GM12878 (cell line): ENCODE measurements at regions not wholly inside any gene's neighbourhood (a gene's known extent, or its start where the extent isn't known, plus 50 kb on each side); places are given as distances from the start of the nearest gene placed in this dataset.

Experiments used
- CBX5 ChIP-seq: sonication (generic); IDR thresholded peaks from 2 replicates; pipeline ENCODE4 v1.6.1; 2016; ENCODE audit warnings: low read depth, moderate library complexity, mild to moderate bottlenecking, inconsistent platforms
- CHD2 ChIP-seq: IDR thresholded peaks from 2 replicates; pipeline ENCODE4 v1.6.1; 2011; ENCODE audit warnings: low read depth, low read length, improper control_type of control experiment, borderline replicate concordance
- EP300 ChIP-seq, 2 experiments: fragments of 150-350 bp in 1 of 2; IDR thresholded peaks; 2 replicates each; pipeline ENCODE4 v1.6.1; 2011 to 2012; ENCODE audit warnings: low read depth in 2 of 2, low read length in 2 of 2, borderline replicate concordance in 1 of 2, improper control_type of control experiment in 1 of 2, inconsistent platforms in 1 of 2; ENCODE audit not compliant: control insufficient read depth in 1 of 2
- EZH2 ChIP-seq: IDR thresholded peaks from 2 replicates; pipeline ENCODE4 v1.6.1; 2012; ENCODE audit warnings: low read depth, mild to moderate bottlenecking, control low read depth, inconsistent platforms, low read length, borderline replicate concordance; ENCODE audit not compliant: control insufficient read depth
- POLR2A ChIP-seq: IDR thresholded peaks from 2 replicates; pipeline ENCODE4 v1.6.1; 2011; ENCODE audit warnings: low read depth, mild to moderate bottlenecking, low read length
- POLR2AphosphoS5 ChIP-seq: IDR thresholded peaks from 2 replicates; pipeline ENCODE4 v1.6.1; 2011; ENCODE audit warnings: mild to moderate bottlenecking, low read length, inconsistent platforms
- RAD51 ChIP-seq: fragments of 450-650 bp; IDR thresholded peaks from 2 replicates; pipeline ENCODE4 v1.6.1; 2016; ENCODE audit warnings: moderate library complexity, mild to moderate bottlenecking, inconsistent platforms
- ZZZ3 ChIP-seq: IDR thresholded peaks from 2 replicates; pipeline ENCODE4 v1.6.1; 2011; ENCODE audit warnings: low read depth; ENCODE audit not compliant: control insufficient read depth, insufficient read length
- TF ChIP-seq, protein P1 (sequence below): fragments of 450-650 bp; formaldehyde crosslinking; IDR thresholded peaks from 2 replicates; pipeline ENCODE4 v1.4.0; 2020; ENCODE audit warnings: mild to moderate bottlenecking, moderate library complexity
- TF ChIP-seq, protein P2 (sequence below): IDR thresholded peaks from 2 replicates; pipeline ENCODE4 v1.6.1; 2011; ENCODE audit warnings: borderline replicate concordance, low read depth, mild to moderate bottlenecking, moderate library complexity, low read length; ENCODE audit not compliant: insufficient read depth, poor library complexity, severe bottlenecking
- TF ChIP-seq, protein P3 (sequence below), 3 experiments: IDR thresholded peaks in 2 of 3; conservative IDR thresholded peaks in 1 of 3; 2 replicates each; pipeline ENCODE4 v1.5.1; 2011; ENCODE audit warnings: low read depth in 3 of 3, low read length in 3 of 3, mild to moderate bottlenecking in 3 of 3, control low read depth in 2 of 3, moderate library complexity in 2 of 3, inconsistent platforms in 1 of 3, mixed read lengths in 1 of 3; ENCODE audit not compliant: control insufficient read depth in 2 of 3, insufficient read depth in 1 of 3; ENCODE audit errors: extremely low read depth in 1 of 3
- TF ChIP-seq, protein P4 (sequence below): fragments of 450-650 bp; IDR thresholded peaks from 2 replicates; pipeline ENCODE4 v1.6.1; 2017; ENCODE audit warnings: mild to moderate bottlenecking
- TF ChIP-seq, protein P5 (sequence below): fragments of 450-650 bp; IDR thresholded peaks from 2 replicates; pipeline ENCODE4 v1.6.1; 2016; ENCODE audit warnings: mild to moderate bottlenecking

DNA sequence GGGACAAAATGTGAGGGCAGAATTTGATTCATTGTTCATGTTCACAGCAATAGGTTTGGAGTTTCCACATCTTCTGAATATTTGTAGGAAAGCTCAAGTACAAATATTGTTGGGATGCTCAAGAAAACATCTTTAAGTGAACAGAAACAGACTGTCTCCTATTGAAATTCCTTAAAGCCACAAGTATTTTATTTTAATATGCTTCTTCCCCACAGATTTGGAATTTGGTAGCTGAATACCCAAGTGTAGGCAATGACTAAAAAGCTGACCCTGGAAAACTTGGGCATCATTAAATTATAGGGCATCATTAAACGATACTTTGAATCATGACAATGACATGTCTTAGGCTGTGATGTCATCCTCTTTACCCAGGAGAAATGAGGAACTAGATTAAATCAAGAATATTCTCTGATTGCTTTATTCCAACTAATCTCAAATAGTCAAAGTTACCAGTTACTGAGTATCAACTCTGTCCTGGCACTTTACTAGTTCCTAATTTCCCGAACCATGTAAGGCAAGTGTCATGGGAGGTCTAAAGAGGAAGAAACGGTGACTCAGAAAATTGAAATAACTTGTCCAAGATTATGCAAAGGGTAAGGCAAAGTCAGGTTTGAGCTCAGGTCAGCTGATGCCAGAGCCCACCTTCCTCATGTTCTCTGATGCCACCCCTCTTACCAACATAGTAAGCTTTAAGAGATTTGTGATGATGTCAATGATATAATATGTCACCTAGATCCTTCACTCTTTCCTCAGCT, 223.1 kb upstream of the LEF1 start:
- TF ChIP-seq RAD51 (no peak), EP300 (IDR thresholded peaks at IDR 0.05; ENCODE audit: borderline replicate concordance in 1 of 2, control insufficient read depth in 1 of 2, low read depth in 2 of 2, low read length in 2 of 2) (no peak), POLR2A (no peak), CBX5 (no peak), POLR2AphosphoS5 (no peak), ZZZ3 (no peak), EZH2 (no peak), CHD2 (no peak)
- TF ChIP-seq, protein P1, sequence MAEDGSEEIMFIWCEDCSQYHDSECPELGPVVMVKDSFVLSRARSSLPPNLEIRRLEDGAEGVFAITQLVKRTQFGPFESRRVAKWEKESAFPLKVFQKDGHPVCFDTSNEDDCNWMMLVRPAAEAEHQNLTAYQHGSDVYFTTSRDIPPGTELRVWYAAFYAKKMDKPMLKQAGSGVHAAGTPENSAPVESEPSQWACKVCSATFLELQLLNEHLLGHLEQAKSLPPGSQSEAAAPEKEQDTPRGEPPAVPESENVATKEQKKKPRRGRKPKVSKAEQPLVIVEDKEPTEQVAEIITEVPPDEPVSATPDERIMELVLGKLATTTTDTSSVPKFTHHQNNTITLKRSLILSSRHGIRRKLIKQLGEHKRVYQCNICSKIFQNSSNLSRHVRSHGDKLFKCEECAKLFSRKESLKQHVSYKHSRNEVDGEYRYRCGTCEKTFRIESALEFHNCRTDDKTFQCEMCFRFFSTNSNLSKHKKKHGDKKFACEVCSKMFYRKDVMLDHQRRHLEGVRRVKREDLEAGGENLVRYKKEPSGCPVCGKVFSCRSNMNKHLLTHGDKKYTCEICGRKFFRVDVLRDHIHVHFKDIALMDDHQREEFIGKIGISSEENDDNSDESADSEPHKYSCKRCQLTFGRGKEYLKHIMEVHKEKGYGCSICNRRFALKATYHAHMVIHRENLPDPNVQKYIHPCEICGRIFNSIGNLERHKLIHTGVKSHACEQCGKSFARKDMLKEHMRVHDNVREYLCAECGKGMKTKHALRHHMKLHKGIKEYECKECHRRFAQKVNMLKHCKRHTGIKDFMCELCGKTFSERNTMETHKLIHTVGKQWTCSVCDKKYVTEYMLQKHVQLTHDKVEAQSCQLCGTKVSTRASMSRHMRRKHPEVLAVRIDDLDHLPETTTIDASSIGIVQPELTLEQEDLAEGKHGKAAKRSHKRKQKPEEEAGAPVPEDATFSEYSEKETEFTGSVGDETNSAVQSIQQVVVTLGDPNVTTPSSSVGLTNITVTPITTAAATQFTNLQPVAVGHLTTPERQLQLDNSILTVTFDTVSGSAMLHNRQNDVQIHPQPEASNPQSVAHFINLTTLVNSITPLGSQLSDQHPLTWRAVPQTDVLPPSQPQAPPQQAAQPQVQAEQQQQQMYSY: no peak
- TF ChIP-seq, protein P2, sequence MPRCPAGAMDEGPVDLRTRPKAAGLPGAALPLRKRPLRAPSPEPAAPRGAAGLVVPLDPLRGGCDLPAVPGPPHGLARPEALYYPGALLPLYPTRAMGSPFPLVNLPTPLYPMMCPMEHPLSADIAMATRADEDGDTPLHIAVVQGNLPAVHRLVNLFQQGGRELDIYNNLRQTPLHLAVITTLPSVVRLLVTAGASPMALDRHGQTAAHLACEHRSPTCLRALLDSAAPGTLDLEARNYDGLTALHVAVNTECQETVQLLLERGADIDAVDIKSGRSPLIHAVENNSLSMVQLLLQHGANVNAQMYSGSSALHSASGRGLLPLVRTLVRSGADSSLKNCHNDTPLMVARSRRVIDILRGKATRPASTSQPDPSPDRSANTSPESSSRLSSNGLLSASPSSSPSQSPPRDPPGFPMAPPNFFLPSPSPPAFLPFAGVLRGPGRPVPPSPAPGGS: no peak
- TF ChIP-seq, protein P3, sequence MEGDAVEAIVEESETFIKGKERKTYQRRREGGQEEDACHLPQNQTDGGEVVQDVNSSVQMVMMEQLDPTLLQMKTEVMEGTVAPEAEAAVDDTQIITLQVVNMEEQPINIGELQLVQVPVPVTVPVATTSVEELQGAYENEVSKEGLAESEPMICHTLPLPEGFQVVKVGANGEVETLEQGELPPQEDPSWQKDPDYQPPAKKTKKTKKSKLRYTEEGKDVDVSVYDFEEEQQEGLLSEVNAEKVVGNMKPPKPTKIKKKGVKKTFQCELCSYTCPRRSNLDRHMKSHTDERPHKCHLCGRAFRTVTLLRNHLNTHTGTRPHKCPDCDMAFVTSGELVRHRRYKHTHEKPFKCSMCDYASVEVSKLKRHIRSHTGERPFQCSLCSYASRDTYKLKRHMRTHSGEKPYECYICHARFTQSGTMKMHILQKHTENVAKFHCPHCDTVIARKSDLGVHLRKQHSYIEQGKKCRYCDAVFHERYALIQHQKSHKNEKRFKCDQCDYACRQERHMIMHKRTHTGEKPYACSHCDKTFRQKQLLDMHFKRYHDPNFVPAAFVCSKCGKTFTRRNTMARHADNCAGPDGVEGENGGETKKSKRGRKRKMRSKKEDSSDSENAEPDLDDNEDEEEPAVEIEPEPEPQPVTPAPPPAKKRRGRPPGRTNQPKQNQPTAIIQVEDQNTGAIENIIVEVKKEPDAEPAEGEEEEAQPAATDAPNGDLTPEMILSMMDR (IDR thresholded peaks at IDR 0.05 in 2 of 3, conservative IDR thresholded peaks at IDR 0.05 in 1 of 3; ENCODE audit: control insufficient read depth in 2 of 3, extremely low read depth in 1 of 3, insufficient read depth in 1 of 3, low read depth in 3 of 3, low read length in 3 of 3): no peak
- TF ChIP-seq, protein P4, sequence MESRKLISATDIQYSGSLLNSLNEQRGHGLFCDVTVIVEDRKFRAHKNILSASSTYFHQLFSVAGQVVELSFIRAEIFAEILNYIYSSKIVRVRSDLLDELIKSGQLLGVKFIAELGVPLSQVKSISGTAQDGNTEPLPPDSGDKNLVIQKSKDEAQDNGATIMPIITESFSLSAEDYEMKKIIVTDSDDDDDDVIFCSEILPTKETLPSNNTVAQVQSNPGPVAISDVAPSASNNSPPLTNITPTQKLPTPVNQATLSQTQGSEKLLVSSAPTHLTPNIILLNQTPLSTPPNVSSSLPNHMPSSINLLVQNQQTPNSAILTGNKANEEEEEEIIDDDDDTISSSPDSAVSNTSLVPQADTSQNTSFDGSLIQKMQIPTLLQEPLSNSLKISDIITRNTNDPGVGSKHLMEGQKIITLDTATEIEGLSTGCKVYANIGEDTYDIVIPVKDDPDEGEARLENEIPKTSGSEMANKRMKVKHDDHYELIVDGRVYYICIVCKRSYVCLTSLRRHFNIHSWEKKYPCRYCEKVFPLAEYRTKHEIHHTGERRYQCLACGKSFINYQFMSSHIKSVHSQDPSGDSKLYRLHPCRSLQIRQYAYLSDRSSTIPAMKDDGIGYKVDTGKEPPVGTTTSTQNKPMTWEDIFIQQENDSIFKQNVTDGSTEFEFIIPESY: no peak
- TF ChIP-seq, protein P5, sequence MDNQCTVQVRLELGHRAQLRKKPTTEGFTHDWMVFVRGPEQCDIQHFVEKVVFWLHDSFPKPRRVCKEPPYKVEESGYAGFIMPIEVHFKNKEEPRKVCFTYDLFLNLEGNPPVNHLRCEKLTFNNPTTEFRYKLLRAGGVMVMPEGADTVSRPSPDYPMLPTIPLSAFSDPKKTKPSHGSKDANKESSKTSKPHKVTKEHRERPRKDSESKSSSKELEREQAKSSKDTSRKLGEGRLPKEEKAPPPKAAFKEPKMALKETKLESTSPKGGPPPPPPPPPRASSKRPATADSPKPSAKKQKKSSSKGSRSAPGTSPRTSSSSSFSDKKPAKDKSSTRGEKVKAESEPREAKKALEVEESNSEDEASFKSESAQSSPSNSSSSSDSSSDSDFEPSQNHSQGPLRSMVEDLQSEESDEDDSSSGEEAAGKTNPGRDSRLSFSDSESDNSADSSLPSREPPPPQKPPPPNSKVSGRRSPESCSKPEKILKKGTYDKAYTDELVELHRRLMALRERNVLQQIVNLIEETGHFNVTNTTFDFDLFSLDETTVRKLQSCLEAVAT: no peak
